H1 (cell line): ENCODE measurements at regions not wholly inside any gene's neighbourhood (a gene's known extent, or its start where the extent isn't known, plus 50 kb on each side); places are given as distances from the start of the nearest gene placed in this dataset.

ENCODE experiments used
- ASH2L ChIP-seq: fragments of 200-600, 300-600 bp; sonication (generic); IDR thresholded peaks from one replicate; pipeline ENCODE4 v1.7.1; 2017; ENCODE audit warnings: low read length
- FOSL1 ChIP-seq: IDR thresholded peaks from 2 replicates; pipeline ENCODE4 v1.6.1; 2011; ENCODE audit warnings: mild to moderate bottlenecking, low read depth, low read length, moderate library complexity; ENCODE audit not compliant: insufficient read depth
- MAX ChIP-seq: IDR thresholded peaks from 2 replicates; pipeline ENCODE4 v1.6.1; 2012; ENCODE audit warnings: inconsistent platforms
- ZNF274 ChIP-seq: IDR thresholded peaks from 2 replicates; pipeline ENCODE4 v1.7.0; 2012; ENCODE audit warnings: low read length, borderline replicate concordance; ENCODE audit errors: extremely low read depth

DNA sequence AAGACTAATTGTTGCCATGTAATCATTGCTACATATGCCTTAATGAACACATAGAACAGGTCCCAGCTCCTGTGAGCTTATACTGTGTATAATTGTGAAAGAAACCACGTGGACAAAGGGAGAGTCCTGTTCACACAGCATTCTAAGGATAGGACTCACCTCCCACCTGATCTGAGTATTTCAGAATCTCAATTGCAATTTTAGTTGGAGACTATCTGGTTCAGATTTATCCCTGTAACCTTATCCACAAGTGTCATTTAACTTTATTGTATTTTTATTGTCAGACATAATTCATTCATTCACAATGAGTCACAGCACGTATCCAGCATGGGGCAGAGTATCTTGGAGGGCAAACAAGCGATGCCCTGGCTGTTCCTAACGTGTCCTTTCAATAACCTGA lies 448.3 kb downstream of the NTRK2 start (continued):
- TF ChIP-seq MAX (no peak), ZNF274 (no peak), ASH2L (no peak), FOSL1 (no peak)
